ENCODE measurements at regions not wholly inside any gene's neighbourhood (a gene's known extent, or its start where the extent isn't known, plus 50 kb on each side); places are given as distances from the start of the nearest gene placed in this dataset.

DNA sequence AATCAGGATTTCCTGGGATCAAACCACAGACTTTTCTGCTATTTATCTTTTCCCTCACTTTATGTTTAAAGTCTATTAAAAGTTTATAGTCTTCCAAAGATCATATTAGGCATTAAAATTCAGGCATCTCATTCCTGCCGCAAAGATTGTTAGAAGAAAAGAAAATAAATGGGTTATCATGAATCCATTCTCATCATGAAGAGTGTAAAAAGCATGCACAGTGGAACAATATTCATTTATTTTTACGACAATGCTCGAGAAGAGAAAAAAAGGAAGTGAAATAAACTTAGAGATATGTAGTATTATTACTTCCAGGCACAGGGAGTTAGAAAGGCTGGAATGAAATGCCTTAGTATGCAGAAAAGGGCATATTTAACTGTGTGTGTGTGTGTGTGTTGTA is 213.7 kb upstream of the PLSCR5 start:
- TF ChIP-seq, protein P1, sequence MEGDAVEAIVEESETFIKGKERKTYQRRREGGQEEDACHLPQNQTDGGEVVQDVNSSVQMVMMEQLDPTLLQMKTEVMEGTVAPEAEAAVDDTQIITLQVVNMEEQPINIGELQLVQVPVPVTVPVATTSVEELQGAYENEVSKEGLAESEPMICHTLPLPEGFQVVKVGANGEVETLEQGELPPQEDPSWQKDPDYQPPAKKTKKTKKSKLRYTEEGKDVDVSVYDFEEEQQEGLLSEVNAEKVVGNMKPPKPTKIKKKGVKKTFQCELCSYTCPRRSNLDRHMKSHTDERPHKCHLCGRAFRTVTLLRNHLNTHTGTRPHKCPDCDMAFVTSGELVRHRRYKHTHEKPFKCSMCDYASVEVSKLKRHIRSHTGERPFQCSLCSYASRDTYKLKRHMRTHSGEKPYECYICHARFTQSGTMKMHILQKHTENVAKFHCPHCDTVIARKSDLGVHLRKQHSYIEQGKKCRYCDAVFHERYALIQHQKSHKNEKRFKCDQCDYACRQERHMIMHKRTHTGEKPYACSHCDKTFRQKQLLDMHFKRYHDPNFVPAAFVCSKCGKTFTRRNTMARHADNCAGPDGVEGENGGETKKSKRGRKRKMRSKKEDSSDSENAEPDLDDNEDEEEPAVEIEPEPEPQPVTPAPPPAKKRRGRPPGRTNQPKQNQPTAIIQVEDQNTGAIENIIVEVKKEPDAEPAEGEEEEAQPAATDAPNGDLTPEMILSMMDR (conservative IDR thresholded peaks at IDR 0.05; ENCODE audit: low read length): no peak
- TF ChIP-seq EZH2phosphoT487 (IDR thresholded peaks at IDR 0.05; ENCODE audit: borderline replicate concordance, low read depth, low read length): no peak

Measured in OCI-LY7 (cell line).